GM19438 (cell line): ENCODE measurements at regions not wholly inside any gene's neighbourhood (a gene's known extent, or its start where the extent isn't known, plus 50 kb on each side); places are given as distances from the start of the nearest gene placed in this dataset.
"Not testable (repeated sequence)": the region's sequence is repeated elsewhere in the genome, so short reads cannot be mapped to it uniquely, and the experiment has no call there.

Source experiments
- ATAC-seq: cut with Tn5 transposase; IDR thresholded peaks from one replicate; pipeline ENCODE4 v1.9.1; 2021; ENCODE audit warnings: low read depth; ENCODE audit not compliant: unreplicated experiment

GRCh38 chr2:133967326-133967725 lies 286.5 kb upstream of the MGAT5 start:
- no peak for ATAC-seq

DNA sequence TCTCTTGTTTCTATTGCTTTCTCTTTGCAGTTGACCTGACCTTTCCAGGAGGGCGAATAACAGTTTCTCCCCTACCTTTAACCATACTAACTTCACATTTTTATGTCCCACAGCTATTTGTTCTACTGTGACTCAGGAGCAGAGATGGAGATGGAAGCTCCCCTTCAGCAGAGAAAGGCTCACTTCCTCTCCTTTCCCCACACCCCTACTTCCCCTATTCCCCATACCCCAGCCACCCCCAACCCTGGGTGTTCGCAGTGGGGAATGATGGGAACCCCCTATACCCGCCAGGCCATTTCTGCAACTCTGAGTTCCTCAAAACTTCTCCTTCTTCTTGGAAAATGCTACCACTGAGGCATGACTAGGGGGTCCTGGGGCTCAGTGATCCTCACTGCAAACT lies 285.4 kb upstream of the MGAT5 start:
- no peak for ATAC-seq

DNA sequence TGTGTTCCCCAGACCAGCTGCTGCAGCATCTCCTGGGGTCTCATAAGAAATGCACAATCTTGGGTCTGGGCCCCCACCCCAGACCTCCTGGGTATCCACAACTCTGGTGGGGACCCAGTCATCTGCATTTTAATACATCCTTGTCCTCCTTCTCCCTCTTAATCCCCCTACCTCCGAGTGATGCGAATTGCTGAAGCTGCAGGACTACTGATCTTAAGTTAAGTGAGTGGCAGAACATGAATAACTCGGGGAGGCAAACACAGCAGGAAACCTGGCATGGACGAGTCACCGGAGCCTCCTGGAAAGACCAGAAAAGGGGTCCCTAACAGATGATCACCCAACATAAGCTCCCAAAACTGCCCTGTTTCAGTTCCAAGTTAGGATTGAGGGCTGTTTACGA lies 283.2 kb upstream of the MGAT5 start:
- no peak for ATAC-seq

DNA sequence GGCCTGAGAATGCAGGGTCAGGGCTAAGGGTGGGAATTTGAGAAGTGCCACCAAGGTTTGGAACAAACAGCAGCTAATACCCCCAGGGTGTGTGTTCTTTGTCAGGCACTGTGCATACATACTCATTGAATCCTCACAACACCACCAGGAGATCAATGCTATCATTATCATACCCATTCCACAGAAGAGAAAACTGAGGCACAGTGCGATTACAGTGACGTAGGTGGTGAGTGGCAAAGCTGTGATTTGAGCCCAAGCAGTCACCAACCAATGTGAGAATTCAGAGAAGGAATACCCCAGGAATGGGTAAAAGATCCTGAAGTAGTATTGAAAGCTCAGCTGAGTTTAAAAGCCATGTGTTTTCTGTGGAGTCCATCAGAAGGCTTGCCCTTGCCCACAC lies 281.6 kb upstream of the MGAT5 start:
- ATAC-seq: no peak

- no peak for ATAC-seq
Observed at GRCh38 chr2:133972786-133973185, 281.1 kb upstream of the MGAT5 start.

- ATAC-seq: no peak
Observed at GRCh38 chr2:133974353-133974752, 279.5 kb upstream of the MGAT5 start.

DNA sequence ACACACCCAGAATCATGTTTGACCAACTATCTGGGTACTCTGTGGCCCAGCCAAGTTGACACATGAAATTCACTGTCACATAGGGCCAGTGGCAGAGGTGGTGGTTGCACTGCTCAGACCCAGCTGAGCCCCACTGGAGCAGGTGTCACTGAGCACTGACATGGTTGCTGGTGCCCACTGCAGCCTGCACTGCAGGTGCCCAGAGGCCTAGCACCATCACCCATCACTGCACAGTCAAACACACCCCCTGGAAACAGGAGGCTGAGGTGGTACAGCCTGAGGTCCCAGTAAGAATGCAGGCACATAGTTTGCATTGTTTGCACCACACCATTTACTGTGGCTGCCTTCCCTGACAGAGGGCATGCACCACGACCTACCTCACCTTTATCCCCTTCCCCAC lies 278.7 kb upstream of the MGAT5 start:
- no peak for ATAC-seq

- ATAC-seq: no peak
Observed at GRCh38 chr2:133975676-133976428, 278.0 kb upstream of the MGAT5 start.

GRCh38 chr2:133976659-133977058 lies 277.2 kb upstream of the MGAT5 start:
- no peak for ATAC-seq

DNA sequence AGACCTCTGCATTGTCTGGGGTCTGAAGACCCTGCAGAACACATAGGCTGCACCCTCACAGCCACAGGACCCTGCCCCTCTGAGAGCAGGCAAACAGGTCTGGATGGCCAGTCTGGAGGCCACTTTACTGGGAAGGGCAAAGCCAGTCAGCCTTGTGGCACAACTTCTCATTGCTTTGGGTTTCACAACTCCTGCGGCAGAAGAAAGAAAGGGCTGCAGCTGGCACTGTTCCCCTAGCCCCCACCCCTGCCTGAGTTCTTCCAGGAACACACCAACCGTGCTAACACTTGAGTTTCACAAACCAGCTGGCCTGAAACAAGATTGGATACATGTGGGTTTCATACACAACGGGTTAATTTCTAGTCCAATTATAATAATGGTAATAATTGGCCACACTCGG lies 276.5 kb upstream of the MGAT5 start:
- no peak for ATAC-seq

DNA sequence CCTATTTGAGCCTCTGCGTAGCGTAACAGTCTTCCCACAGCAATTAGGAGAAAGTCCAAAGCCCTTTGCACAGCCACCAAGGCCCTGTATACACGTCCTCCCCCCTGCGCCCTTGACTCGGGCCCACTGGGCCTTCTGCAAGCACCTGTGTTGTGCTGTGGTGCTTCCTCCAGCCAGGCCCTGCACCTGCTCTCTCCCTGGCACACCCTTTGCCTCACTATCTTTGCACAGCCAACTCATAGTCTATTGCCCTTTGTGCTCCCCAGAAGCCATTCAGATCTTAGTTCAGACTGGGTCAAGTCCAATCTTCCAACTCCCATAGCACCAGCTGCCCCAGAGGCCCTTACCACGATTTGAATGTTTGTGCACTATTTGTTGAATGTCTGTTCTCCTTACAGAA lies 271.6 kb upstream of the MGAT5 start:
- ATAC-seq: no peak

- no peak for ATAC-seq
Observed at GRCh38 chr2:133985563-133985962, 268.3 kb upstream of the MGAT5 start.

GRCh38 chr2:133986081-133986837 lies 267.6 kb upstream of the MGAT5 start:
- ATAC-seq: no peak

DNA sequence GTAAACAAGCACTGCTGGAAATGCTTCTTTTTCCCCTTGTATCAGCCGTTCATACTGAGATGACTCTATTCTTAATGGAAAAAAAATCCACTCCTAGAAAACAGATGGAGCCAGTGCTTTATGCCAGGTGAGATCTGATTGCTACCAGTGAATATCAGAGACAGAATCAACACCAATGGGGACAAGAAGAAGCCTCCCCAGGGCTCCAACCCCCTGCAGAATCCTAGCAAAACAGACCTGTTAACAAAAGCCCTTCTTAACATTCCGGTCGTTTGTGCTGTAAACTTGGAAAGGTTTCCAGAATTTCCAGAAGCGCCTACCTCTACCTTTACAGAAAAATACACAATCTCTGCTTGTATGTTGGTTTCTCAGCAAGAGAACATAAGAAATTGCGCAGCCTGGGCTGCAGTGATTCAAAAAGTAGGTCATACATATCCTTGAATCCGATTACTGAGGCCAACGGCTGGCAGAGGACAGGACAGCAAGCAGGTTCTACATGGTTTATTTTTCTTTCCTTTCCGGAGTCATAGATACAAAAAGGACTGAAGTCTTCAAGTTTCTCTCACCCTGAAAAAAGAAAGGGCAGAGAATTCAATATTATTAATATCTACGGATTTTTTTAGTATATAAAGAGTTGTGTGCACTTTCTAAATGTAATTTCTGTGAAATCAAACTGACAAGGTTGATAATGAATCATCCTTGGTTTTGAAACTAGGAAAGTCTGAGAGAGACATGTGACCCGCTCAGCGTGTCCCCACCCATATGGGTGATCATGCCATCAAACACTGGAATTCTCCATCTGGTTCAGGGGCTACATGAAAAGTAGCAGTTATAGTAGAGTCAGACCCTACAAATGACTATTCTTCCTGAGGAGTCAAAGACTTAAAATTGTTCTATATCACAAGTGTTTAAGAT lies 266.7 kb upstream of the MGAT5 start:
- no peak for ATAC-seq

DNA sequence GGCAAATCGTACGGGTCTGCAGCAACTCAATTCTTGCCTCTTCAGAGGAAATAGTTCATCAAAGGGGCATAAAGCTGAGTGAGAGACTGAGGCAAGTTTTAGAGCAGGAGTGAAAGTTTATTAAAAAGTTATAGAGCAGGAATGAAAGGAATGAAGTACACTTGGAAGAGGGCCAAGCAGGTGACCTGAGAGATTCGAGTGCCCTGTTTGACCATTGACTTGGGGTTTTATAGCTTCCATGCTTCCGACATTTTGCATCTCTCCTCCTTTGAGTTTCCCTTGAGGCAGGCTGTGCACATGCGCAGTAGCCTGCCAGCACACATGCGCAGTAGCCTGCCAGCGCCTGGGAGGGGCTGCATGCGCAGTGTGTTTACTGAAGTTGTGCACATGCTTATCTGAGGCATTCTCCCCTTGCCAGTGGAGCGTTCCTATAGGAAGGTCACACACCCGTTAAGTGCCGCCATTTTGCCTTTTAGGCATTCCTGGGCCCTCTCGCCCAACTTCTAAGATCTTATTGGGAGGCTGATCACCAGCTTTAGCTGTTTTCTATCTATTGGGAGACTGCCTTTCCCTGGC lies 265.5 kb upstream of the MGAT5 start:
- no peak for ATAC-seq

- ATAC-seq: no peak
Observed at GRCh38 chr2:133991606-133992168, 262.2 kb upstream of the MGAT5 start.

- no peak for ATAC-seq
Observed at GRCh38 chr2:133992454-133992853, 261.4 kb upstream of the MGAT5 start.

GRCh38 chr2:133993160-133993559 lies 260.7 kb upstream of the MGAT5 start:
- no peak for ATAC-seq

- not testable (repeated sequence) for ATAC-seq
Observed at GRCh38 chr2:133998726-133999125, 255.1 kb upstream of the MGAT5 start.

DNA sequence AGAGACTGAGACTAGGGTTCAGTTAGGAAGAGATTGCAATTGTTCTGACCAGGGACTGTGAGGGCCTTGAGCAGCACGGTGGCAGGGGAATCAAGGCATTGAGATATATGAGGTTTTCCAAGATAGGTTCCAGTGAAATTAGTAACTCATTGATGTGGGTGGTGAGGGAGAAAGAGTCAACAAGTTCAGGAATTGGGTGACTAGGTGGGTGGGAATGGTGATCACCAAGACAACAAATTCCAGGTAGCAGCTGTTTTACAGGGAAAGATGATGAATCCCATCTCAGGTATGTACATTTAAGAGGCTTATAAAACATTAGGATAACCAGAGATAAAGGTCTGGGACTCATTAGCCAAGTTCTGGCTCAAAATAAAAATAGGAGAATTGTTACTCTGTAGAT lies 251.5 kb upstream of the MGAT5 start:
- ATAC-seq: no peak
